Thyroid gland (tissue), 4 donors: ENCODE measurements at regions not wholly inside any gene's neighbourhood (a gene's known extent, or its start where the extent isn't known, plus 50 kb on each side); places are given as distances from the start of the nearest gene placed in this dataset.

Experiments
- DNase-seq, 2 donors: peaks; one replicate each; pipeline ENCODE4 v3.0.0-alpha.2; 2019
- H3K27ac ChIP-seq, 3 donors: fragments of 200-600 bp; sonication (generic); 1 replicate in 2 of 3; 2 replicates in 1 of 3; pipeline ENCODE4 v1.5.1; 2016 to 2019; ENCODE audit warnings: mild to moderate bottlenecking in 1 of 3, moderate library complexity in 1 of 3
- H3K27me3 ChIP-seq: fragments of 200-600 bp; sonication (generic); one replicate; pipeline ENCODE4 v1.5.1; 2019
- H3K36me3 ChIP-seq, 2 donors: fragments of 200-600 bp; sonication (generic); one replicate each; pipeline ENCODE4 v1.5.1; 2016 to 2019
- H3K4me1 ChIP-seq, 2 donors: fragments of 200-600 bp; sonication (generic); one replicate each; pipeline ENCODE4 v1.5.1; 2017 to 2019
- H3K4me3 ChIP-seq, 3 donors: fragments of 200-600 bp; sonication (generic); replicated peaks in 1 of 3; 1 replicate in 2 of 3; 2 replicates in 1 of 3; pipeline ENCODE4 v1.5.1; 2016; ENCODE audit warnings: mild to moderate bottlenecking in 1 of 3
- H3K9me3 ChIP-seq: fragments of 200-600 bp; sonication (generic); one replicate; pipeline ENCODE4 v1.5.1; 2017
- CTCF ChIP-seq, 6 experiments: fragments of 200-600 bp in 3 of 6; fragments of 450-650 bp in 3 of 6; sonication (generic) in 3 of 6; IDR thresholded peaks; one replicate each; pipeline ENCODE4 v1.5.1; 2016 to 2019; ENCODE audit warnings: antibody characterized with exemption in 6 of 6, mild to moderate bottlenecking in 2 of 6, inconsistent platforms in 1 of 6, moderate library complexity in 1 of 6
- POLR2A ChIP-seq, 2 donors: fragments of 450-650 bp; IDR thresholded peaks; one replicate each; pipeline ENCODE4 v1.6.1; 2017; ENCODE audit warnings: antibody characterized with exemption in 2 of 2, mild to moderate bottlenecking in 2 of 2, moderate library complexity in 1 of 2
- WGBS, 2 donors: methylation state at CpG; one replicate each; pipeline ENCODE4 v1.1.5; 2017; 5-methylcytosine and 5-hydroxymethylcytosine counted together
- intact Hi-C: fragments of 100-400 bp; cut with DNase I; formaldehyde crosslinking; loops from one replicate; pipeline ENCODE4 v1.15.1; 2023

DNA sequence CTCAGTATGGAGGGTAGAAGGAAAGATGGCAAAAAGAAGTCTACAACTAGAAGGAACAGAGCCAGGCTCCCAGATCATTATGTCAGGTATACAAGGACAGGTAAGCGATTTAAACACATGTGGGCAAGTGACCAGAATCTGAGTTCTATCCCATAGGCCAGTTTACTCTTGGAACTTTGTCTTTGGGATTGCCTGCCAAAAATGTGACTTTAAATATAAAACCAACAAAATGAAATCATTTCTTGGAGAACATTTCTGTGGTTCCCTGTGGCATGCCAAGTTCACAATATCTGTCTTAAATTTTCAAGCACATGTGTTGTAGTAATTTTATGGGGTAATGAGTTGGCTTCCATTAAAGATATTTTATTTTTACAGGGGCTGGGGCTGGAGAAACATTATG, 141.0 kb downstream of the SLC17A6 start:
- Histone ChIP-seq H3K4me1 (no peaks in the 10 kb centered on the region), H3K27ac (no peak overlapping the region), H3K27me3 (no peaks in the 10 kb centered on the region), H3K9me3 (no peaks in the 10 kb centered on the region), H3K4me3 (no peak overlapping the region), H3K36me3 (no peaks in the 10 kb centered on the region)
- intact Hi-C loops, result no loop called here
- DNase-seq, result no peak
- no peak for TF ChIP-seq CTCF (IDR thresholded peaks at IDR 0.05)
- no peak for TF ChIP-seq POLR2A (IDR thresholded peaks at IDR 0.05)
- 78 to 87% methylated on average over 1 of the region's 1 CpG for WGBS, 2 donors

DNA sequence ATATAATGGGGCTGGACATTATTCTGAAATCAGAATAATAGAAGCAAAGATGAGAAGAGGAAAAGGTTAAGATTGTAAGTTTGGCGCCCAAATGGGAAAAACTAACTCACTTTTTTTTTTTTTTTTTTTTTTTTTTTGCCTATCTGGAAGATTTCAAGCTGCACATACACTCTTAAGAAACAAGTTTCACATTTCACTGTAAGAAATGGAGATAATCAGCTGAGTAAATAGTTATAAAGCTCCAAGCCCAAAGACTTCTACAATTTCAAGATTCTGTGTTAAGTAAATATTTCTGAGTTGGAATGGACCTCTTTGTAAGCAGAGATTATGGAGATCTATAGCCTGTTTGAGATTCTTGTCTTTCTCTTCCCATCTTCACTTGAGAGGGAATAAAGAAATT, 140.0 kb downstream of the SLC17A6 start:
- Histone ChIP-seq H3K4me1 (no peaks in the 10 kb centered on the region), H3K9me3 (no peaks in the 10 kb centered on the region), H3K4me3 (no peak overlapping the region), H3K36me3 (no peaks in the 10 kb centered on the region), H3K27ac (no peak overlapping the region), H3K27me3 (no peaks in the 10 kb centered on the region)
- DNase-seq, result no peak
- TF ChIP-seq POLR2A (IDR thresholded peaks at IDR 0.05), result no peak
- no peak for TF ChIP-seq CTCF (IDR thresholded peaks at IDR 0.05)
- intact Hi-C loops, result no loop called here
- WGBS, 2 donors, result 73 to 80% methylated on average over 1 of the region's 1 CpG

DNA sequence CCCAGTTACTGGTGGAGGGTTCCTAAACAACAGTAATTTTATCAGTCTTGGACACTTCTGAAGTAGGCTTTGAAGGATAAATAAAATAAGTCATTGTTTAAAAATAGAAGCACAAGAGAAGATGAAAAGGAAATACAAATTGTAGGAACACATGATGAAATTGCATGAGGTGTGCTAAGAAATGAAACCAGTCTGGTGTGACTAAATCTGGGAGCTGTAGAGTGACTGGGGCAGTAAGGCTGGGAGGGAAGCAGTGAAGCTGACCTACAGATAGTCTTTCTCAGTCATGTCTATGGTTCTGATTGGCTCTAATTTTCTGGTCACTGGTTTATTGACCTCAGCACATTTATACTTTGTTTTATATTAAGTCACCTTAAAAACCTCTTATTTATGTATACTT, 139.1 kb downstream of the SLC17A6 start:
- DNase-seq, result no peak
- no peaks in the 10 kb centered on the region for H3K4me1 ChIP-seq
- no peak overlapping the region for H3K27ac ChIP-seq
- no peaks in the 10 kb centered on the region for H3K9me3 ChIP-seq
- intact Hi-C loops, result no loop called here
- H3K36me3 ChIP-seq, result no peaks in the 10 kb centered on the region
- no peaks in the 10 kb centered on the region for H3K27me3 ChIP-seq
- TF ChIP-seq CTCF (IDR thresholded peaks at IDR 0.05) (no peak), POLR2A (IDR thresholded peaks at IDR 0.05) (no peak)
- H3K4me3 ChIP-seq, result no peak overlapping the region

GRCh38 chr11:22476589-22476988, 138.4 kb downstream of the SLC17A6 start:
- no peaks in the 10 kb centered on the region for H3K27me3 ChIP-seq
- no peak for TF ChIP-seq CTCF (IDR thresholded peaks at IDR 0.05)
- no peak for TF ChIP-seq POLR2A (IDR thresholded peaks at IDR 0.05)
- intact Hi-C loops, result no loop called here
- no peaks in the 10 kb centered on the region for H3K4me1 ChIP-seq
- H3K9me3 ChIP-seq, result no peaks in the 10 kb centered on the region
- H3K27ac ChIP-seq, result no peak overlapping the region
- no peak overlapping the region for H3K4me3 ChIP-seq
- 85 to 87% methylated on average over 3 of the region's 3 CpGs for WGBS, 2 donors
- no peaks in the 10 kb centered on the region for H3K36me3 ChIP-seq
- DNase-seq, result no peak

DNA sequence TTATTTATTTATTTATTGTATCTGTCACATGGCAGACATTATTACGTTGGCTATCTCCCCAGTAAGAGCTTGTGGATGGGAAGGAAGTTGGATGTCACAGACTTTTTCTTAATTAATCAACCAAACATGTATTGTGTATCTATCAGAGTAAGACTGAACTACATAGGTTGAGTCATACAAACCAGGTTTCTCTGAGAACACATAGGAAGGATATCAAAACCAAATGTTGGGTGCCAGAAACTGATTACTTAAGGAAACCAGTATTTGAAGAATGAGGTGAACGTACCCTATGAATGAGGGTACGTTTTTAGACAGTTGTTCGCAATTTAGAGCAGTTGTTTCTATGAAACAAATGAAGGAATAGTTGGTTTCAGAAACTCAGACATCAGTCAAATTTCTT, 136.4 kb downstream of the SLC17A6 start:
- no peak for DNase-seq
- intact Hi-C loops, result no loop called here
- WGBS, 2 donors, result 82 to 87% methylated on average over 4 of the region's 4 CpGs

More for the DNA sequence above, 136.4 kb downstream of the SLC17A6 start:
- Histone ChIP-seq H3K36me3 (no peaks in the 10 kb centered on the region), H3K27me3 (no peaks in the 10 kb centered on the region), H3K9me3 (no peaks in the 10 kb centered on the region), H3K27ac (no peak overlapping the region), H3K4me1 (no peaks in the 10 kb centered on the region), H3K4me3 (no peak overlapping the region)
- TF ChIP-seq POLR2A (IDR thresholded peaks at IDR 0.05) (no peak), CTCF (IDR thresholded peaks at IDR 0.05) (no peak)
